GOT3 (cell line): ENCODE measurements at regions not wholly inside any gene's neighbourhood (a gene's known extent, or its start where the extent isn't known, plus 50 kb on each side); places are given as distances from the start of the nearest gene placed in this dataset.

Source experiments
- DNase-seq: peaks from one replicate; lab custom pipeline; 2025; ENCODE audit warnings: mixed read lengths; lab: John Stamatoyannopoulos, UW

GRCh38 chr14:53807542-53807941 lies 149.1 kb downstream of the BMP4 start:
- no peak for DNase-seq

GRCh38 chr14:53807108-53807507 lies 149.5 kb downstream of the BMP4 start:
- DNase-seq = no peak

- DNase-seq = no peak
These were observed 159.9 kb downstream of the BMP4 start for GRCh38 chr14:53796734-53797133.

GRCh38 chr14:53793790-53794505 lies 162.7 kb downstream of the BMP4 start:
- no peak for DNase-seq

- DNase-seq = no peak
These were observed 163.7 kb downstream of the BMP4 start for GRCh38 chr14:53792909-53793308.

GRCh38 chr14:53790731-53791500 lies 165.7 kb downstream of the BMP4 start:
- no peak for DNase-seq

- DNase-seq = no peak
These were observed 168.1 kb downstream of the BMP4 start for GRCh38 chr14:53788566-53788965.

- no peak for DNase-seq
These were observed 170.6 kb downstream of the BMP4 start for GRCh38 chr14:53786045-53786444.

- no peak for DNase-seq
These were observed 171.9 kb downstream of the BMP4 start for GRCh38 chr14:53784688-53785087.

- no peak for DNase-seq
These were observed 173.4 kb downstream of the BMP4 start for GRCh38 chr14:53783256-53783655.

- no peak for DNase-seq
These were observed 176.5 kb downstream of the BMP4 start for GRCh38 chr14:53780051-53780555.

- DNase-seq = no peak
These were observed 177.3 kb downstream of the BMP4 start for GRCh38 chr14:53779301-53779700.

GRCh38 chr14:53778263-53778662 lies 178.4 kb downstream of the BMP4 start:
- DNase-seq = no peak

- no peak for DNase-seq
These were observed 183.7 kb downstream of the BMP4 start for GRCh38 chr14:53772936-53773335.

- no peak for DNase-seq
These were observed 189.1 kb downstream of the BMP4 start for GRCh38 chr14:53767566-53767965.

- DNase-seq = no peak
These were observed 190.0 kb downstream of the BMP4 start for GRCh38 chr14:53766601-53767000.

GRCh38 chr14:53766106-53766505 lies 190.5 kb downstream of the BMP4 start:
- DNase-seq = no peak

GRCh38 chr14:53764846-53765245 lies 191.8 kb downstream of the BMP4 start:
- DNase-seq = no peak

- no peak for DNase-seq
These were observed 198.5 kb downstream of the BMP4 start for GRCh38 chr14:53758141-53758540.

- DNase-seq = no peak
These were observed 198.9 kb downstream of the BMP4 start for GRCh38 chr14:53757732-53758131.

GRCh38 chr14:53751650-53752049 lies 205.0 kb downstream of the BMP4 start:
- no peak for DNase-seq

- DNase-seq = no peak
These were observed 207.9 kb downstream of the BMP4 start for GRCh38 chr14:53748691-53749090.

GRCh38 chr14:53744857-53745256 lies 211.8 kb downstream of the BMP4 start:
- DNase-seq = no peak
